ENCODE measurements at regions not wholly inside any gene's neighbourhood (a gene's known extent, or its start where the extent isn't known, plus 50 kb on each side); places are given as distances from the start of the nearest gene placed in this dataset.

DNA sequence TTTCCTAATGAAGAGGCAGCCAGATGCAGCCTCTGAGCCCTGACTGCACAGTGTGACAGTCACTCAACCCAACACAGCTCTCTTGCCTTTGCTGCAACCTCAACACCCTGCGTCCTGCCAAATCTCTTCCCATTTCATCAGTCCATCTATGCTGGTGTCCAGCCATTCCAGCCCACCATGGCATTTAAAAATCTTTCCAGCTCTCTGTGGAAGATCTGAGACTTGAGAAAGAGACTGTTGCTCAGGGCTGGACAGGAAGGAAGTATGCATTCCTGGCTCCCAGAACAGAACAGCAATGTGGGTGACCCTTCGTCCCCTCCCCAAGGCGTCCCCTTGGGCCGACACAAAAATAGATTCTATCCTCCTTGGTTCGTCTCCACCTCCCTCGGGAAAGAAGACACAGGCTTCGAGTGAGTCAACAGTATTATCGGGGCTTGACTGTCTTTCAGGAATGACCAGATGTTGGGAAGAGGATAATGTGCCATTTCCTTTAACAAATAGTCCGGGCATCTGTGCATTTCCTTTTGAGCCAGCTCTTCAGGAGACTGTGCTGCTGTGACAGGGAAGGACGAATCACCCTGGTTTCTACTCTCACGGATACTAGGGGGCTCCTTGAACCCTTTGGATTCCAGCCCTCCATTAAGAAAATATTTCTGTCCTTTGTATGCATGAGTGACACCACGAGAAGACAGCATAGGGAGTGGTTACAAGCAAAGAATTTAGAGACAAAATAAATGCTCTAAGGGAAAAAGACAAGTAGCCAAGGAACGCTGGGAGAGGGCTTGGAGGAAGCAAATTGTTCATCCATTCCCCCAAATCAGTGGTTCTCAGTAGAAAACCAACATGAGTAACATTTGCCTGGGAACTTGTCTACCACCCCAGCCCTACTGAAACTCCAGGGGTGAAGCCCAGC, 111.4 kb upstream of the CDC42BPA start:
- H3K36me3 ChIP-seq (replicated peaks in 1 of 2; ENCODE audit: control insufficient read depth in 1 of 2, insufficient read depth in 2 of 2, low read length in 1 of 2): no peaks in the 10 kb centered on the region
- no peak overlapping the region for H3K27ac ChIP-seq (ENCODE audit: low read depth in 2 of 2, low read length in 1 of 2)
- CTCF ChIA-PET: interaction anchor here (0.8 kb wide), 1 partner anchor 9 kb away, joined by 3 read pairs; no protein-coding TSS in a partner anchor
- H2AFZ ChIP-seq (ENCODE audit: low read depth): no peak overlapping the region
- H3K4me3 ChIP-seq (ENCODE audit: low read depth in 2 of 2, low read length in 1 of 2): no peak overlapping the region
- H3K4me1 ChIP-seq (ENCODE audit: control insufficient read depth in 1 of 2, insufficient read depth in 2 of 2, low read depth in 1 of 2, low read length in 1 of 2): peaks cover 10 to 14% of the 10 kb centered on the region in 2 experiments; a peak in 2 of 4 replicates
- H3K9me2 ChIP-seq: no peaks in the 10 kb centered on the region
- H3F3A ChIP-seq (replicated peaks; ENCODE audit: insufficient read depth): no peaks in the 10 kb centered on the region
- H3K79me2 ChIP-seq (ENCODE audit: insufficient read depth): no peaks in the 10 kb centered on the region
- no peaks in the 10 kb centered on the region for H3K9me3 ChIP-seq
- no peak for DNase-seq
- no peak for TF ChIP-seq RFX5 (IDR thresholded peaks at IDR 0.05; ENCODE audit: low read length)
- no peak for TF ChIP-seq RAD21 (IDR thresholded peaks at IDR 0.05; ENCODE audit: low read length)
- TF ChIP-seq, protein P1, sequence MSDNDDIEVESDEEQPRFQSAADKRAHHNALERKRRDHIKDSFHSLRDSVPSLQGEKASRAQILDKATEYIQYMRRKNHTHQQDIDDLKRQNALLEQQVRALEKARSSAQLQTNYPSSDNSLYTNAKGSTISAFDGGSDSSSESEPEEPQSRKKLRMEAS (IDR thresholded peaks at IDR 0.05; ENCODE audit: low read depth): no peak
- TF ChIP-seq, protein P2, sequence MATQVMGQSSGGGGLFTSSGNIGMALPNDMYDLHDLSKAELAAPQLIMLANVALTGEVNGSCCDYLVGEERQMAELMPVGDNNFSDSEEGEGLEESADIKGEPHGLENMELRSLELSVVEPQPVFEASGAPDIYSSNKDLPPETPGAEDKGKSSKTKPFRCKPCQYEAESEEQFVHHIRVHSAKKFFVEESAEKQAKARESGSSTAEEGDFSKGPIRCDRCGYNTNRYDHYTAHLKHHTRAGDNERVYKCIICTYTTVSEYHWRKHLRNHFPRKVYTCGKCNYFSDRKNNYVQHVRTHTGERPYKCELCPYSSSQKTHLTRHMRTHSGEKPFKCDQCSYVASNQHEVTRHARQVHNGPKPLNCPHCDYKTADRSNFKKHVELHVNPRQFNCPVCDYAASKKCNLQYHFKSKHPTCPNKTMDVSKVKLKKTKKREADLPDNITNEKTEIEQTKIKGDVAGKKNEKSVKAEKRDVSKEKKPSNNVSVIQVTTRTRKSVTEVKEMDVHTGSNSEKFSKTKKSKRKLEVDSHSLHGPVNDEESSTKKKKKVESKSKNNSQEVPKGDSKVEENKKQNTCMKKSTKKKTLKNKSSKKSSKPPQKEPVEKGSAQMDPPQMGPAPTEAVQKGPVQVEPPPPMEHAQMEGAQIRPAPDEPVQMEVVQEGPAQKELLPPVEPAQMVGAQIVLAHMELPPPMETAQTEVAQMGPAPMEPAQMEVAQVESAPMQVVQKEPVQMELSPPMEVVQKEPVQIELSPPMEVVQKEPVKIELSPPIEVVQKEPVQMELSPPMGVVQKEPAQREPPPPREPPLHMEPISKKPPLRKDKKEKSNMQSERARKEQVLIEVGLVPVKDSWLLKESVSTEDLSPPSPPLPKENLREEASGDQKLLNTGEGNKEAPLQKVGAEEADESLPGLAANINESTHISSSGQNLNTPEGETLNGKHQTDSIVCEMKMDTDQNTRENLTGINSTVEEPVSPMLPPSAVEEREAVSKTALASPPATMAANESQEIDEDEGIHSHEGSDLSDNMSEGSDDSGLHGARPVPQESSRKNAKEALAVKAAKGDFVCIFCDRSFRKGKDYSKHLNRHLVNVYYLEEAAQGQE (IDR thresholded peaks at IDR 0.05; ENCODE audit: low read depth, low read length): no peak
- TF ChIP-seq MXI1 (IDR thresholded peaks at IDR 0.05; ENCODE audit: low read depth, low read length): no peak
- TF ChIP-seq SIN3A (IDR thresholded peaks at IDR 0.05; ENCODE audit: borderline replicate concordance, low read depth, low read length): no peak
- TF ChIP-seq, protein P3, sequence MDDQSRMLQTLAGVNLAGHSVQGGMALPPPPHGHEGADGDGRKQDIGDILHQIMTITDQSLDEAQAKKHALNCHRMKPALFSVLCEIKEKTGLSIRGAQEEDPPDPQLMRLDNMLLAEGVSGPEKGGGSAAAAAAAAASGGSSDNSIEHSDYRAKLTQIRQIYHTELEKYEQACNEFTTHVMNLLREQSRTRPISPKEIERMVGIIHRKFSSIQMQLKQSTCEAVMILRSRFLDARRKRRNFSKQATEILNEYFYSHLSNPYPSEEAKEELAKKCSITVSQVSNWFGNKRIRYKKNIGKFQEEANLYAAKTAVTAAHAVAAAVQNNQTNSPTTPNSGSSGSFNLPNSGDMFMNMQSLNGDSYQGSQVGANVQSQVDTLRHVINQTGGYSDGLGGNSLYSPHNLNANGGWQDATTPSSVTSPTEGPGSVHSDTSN (IDR thresholded peaks at IDR 0.05): no peak
- POLR2A ChIA-PET: no interaction called here
- 0 out of 2 replicates have a peak overlapping the region, but pooled peaks have one; percentile 14 for H3K4me2 ChIP-seq
- no peak overlapping the region for H3K9ac ChIP-seq
- H3K27me3 ChIP-seq (ENCODE audit: insufficient read depth): no peaks in the 10 kb centered on the region
- H4K20me1 ChIP-seq (ENCODE audit: insufficient read depth): no peaks in the 10 kb centered on the region
- 53% methylated on average over 13 of the region's 13 CpGs for WGBS (ENCODE audit: low lambda C conversion rate)

DNA sequence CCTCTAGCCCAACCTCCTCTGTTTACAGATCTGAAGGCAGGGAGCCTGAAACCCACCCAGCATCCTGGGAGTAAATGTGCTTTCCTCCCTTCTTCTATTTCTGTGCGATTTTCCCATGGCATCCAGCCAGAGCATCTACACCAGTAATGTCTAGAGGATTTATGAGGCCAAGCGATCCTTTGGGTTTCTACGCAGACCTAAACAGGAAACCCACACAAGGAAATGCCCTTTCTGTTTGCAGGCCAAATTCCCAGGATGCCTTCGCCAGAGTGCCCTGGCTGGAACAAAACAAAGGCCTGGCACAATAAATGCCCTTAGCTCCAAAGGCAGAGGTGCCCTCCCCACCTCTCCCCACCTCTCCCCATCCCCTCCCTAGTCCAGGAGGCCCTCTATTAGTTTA, 110.5 kb upstream of the CDC42BPA start:
- ChIA-PET POLR2A (no interaction called here), CTCF (interaction anchor here (0.8 to 1.3 kb wide), 3 partner anchors 10 to 803 kb away, joined by 3 to 5 read pairs (median 4); no protein-coding TSS in a partner anchor)
- DNase-seq: no peak
- Histone ChIP-seq H3K27me3 (ENCODE audit: insufficient read depth) (no peaks in the 10 kb centered on the region), H3K36me3 (replicated peaks in 1 of 2; ENCODE audit: control insufficient read depth in 1 of 2, insufficient read depth in 2 of 2, low read length in 1 of 2) (no peaks in the 10 kb centered on the region), H3K9me2 (no peaks in the 10 kb centered on the region), H3K9me3 (no peaks in the 10 kb centered on the region), H3K4me3 (ENCODE audit: low read depth in 2 of 2, low read length in 1 of 2) (no peak overlapping the region), H3K9ac (no peak overlapping the region), H3K4me1 (ENCODE audit: control insufficient read depth in 1 of 2, insufficient read depth in 2 of 2, low read depth in 1 of 2, low read length in 1 of 2) (peaks cover 10 to 14% of the 10 kb centered on the region in 2 experiments; a peak in 2 of 4 replicates), H3K4me2 (no peak overlapping the region), H3K79me2 (ENCODE audit: insufficient read depth) (no peaks in the 10 kb centered on the region), H4K20me1 (ENCODE audit: insufficient read depth) (no peaks in the 10 kb centered on the region), H3F3A (replicated peaks; ENCODE audit: insufficient read depth) (no peaks in the 10 kb centered on the region), H2AFZ (ENCODE audit: low read depth) (no peak overlapping the region), H3K27ac (ENCODE audit: low read depth in 2 of 2, low read length in 1 of 2) (no peak overlapping the region)
- WGBS (ENCODE audit: low lambda C conversion rate): 69% methylated on average over 4 of the region's 4 CpGs
- TF ChIP-seq, protein P1 (IDR thresholded peaks at IDR 0.05; ENCODE audit: low read depth): no peak
- no peak for TF ChIP-seq ELF1 (IDR thresholded peaks at IDR 0.05)
- TF ChIP-seq FOXJ3 (CRISPR knock-in tag; IDR thresholded peaks at IDR 0.05): no peak
- TF ChIP-seq GABPA (IDR thresholded peaks at IDR 0.05; ENCODE audit: low read depth): no peak
- TF ChIP-seq, protein P3 (IDR thresholded peaks at IDR 0.05): no peak
- TF ChIP-seq MEF2A (IDR thresholded peaks at IDR 0.05; ENCODE audit: borderline replicate concordance, low read depth): no peak
- TF ChIP-seq, protein P2 (IDR thresholded peaks at IDR 0.05; ENCODE audit: low read depth, low read length): no peak
- TF ChIP-seq EP300 (IDR thresholded peaks at IDR 0.05; ENCODE audit: borderline replicate concordance in 1 of 2, low read depth in 1 of 2, low read length in 1 of 2): no peak
- TF ChIP-seq NFIC (IDR thresholded peaks at IDR 0.05; ENCODE audit: borderline replicate concordance): no peak; the same call in 1 of the 2 replicates
- no peak for TF ChIP-seq TCF12 (IDR thresholded peaks at IDR 0.05)
- TF ChIP-seq FOXM1 (IDR thresholded peaks at IDR 0.05; ENCODE audit: low read depth): no peak
- TF ChIP-seq RAD21 (IDR thresholded peaks at IDR 0.05; ENCODE audit: low read length): no peak
